ENCODE measurements at regions not wholly inside any gene's neighbourhood (a gene's known extent, or its start where the extent isn't known, plus 50 kb on each side); places are given as distances from the start of the nearest gene placed in this dataset.

- Histone ChIP-seq H3K4me3 (replicated peaks; ENCODE audit: insufficient read depth, low read length) (no peak overlapping the region), H3K27me3 (ENCODE audit: insufficient read depth, poor library complexity, severe bottlenecking) (no peaks in the 10 kb centered on the region), H3K27ac (replicated peaks) (no peak overlapping the region)
- no peak for DNase-seq (ENCODE audit: low read depth in 1 of 2, low spot score in 1 of 2)
- no peak for TF ChIP-seq POLR2AphosphoS5 (IDR thresholded peaks at IDR 0.05; ENCODE audit: low read depth)
- no peak for TF ChIP-seq REST (IDR thresholded peaks at IDR 0.05; ENCODE audit: insufficient replicate concordance, low read depth)
- TF ChIP-seq SPI1 (IDR thresholded peaks at IDR 0.05; ENCODE audit: borderline replicate concordance, low read depth) = no peak
- no peak for TF ChIP-seq GABPA (IDR thresholded peaks at IDR 0.05; ENCODE audit: low read depth)
- no peak for TF ChIP-seq CTCF (IDR thresholded peaks at IDR 0.05; ENCODE audit: insufficient read depth, low read length)
Observed at GRCh38 chr5:30831123-30831522, 362.4 kb upstream of the CDH6 start.

GRCh38 chr5:30811298-30811697 lies 382.2 kb upstream of the CDH6 start:
- H3K27ac ChIP-seq (replicated peaks) = no peak overlapping the region
- no peaks in the 10 kb centered on the region for H3K27me3 ChIP-seq (ENCODE audit: insufficient read depth, poor library complexity, severe bottlenecking)
- no peak for DNase-seq (ENCODE audit: low read depth in 1 of 2, low spot score in 1 of 2)
- H3K4me3 ChIP-seq (replicated peaks; ENCODE audit: insufficient read depth, low read length) = no peak overlapping the region
- no peak for TF ChIP-seq SPI1 (IDR thresholded peaks at IDR 0.05; ENCODE audit: borderline replicate concordance, low read depth)

- Histone ChIP-seq H3K27ac (replicated peaks) (no peak overlapping the region), H3K4me3 (replicated peaks; ENCODE audit: insufficient read depth, low read length) (no peak overlapping the region), H3K27me3 (ENCODE audit: insufficient read depth, poor library complexity, severe bottlenecking) (no peaks in the 10 kb centered on the region)
- no peak for TF ChIP-seq SPI1 (IDR thresholded peaks at IDR 0.05; ENCODE audit: borderline replicate concordance, low read depth)
- no peak for DNase-seq (ENCODE audit: low read depth in 1 of 2, low spot score in 1 of 2)
Observed at GRCh38 chr5:30809933-30810332, 383.6 kb upstream of the CDH6 start.

DNA sequence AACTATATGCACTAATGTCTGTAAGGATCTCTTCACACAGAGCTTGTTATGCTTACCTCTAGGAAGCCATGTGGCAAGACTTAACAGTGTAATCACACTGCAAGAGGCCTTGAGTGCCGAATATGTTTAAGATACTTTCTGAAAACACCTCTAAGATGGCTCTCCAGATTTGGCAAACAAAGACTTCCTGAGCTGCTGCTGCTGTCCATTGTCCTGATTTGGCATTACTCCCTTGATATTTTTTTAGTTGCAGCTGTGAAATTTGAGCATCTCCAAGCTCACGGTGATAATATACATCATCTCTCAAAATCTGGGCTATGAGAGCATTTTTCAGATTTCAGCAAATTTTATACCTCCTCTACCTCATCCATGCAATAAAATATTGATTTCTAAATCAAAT lies 384.5 kb upstream of the CDH6 start:
- no peaks in the 10 kb centered on the region for H3K27me3 ChIP-seq (ENCODE audit: insufficient read depth, poor library complexity, severe bottlenecking)
- no peak overlapping the region for H3K4me3 ChIP-seq (replicated peaks; ENCODE audit: insufficient read depth, low read length)
- DNase-seq (ENCODE audit: low read depth in 1 of 2, low spot score in 1 of 2) = no peak
- no peak overlapping the region for H3K27ac ChIP-seq (replicated peaks)
- TF ChIP-seq POLR2AphosphoS5 (IDR thresholded peaks at IDR 0.05; ENCODE audit: low read depth) (no peak), REST (IDR thresholded peaks at IDR 0.05; ENCODE audit: insufficient replicate concordance, low read depth) (peak; percentile 91)

DNA sequence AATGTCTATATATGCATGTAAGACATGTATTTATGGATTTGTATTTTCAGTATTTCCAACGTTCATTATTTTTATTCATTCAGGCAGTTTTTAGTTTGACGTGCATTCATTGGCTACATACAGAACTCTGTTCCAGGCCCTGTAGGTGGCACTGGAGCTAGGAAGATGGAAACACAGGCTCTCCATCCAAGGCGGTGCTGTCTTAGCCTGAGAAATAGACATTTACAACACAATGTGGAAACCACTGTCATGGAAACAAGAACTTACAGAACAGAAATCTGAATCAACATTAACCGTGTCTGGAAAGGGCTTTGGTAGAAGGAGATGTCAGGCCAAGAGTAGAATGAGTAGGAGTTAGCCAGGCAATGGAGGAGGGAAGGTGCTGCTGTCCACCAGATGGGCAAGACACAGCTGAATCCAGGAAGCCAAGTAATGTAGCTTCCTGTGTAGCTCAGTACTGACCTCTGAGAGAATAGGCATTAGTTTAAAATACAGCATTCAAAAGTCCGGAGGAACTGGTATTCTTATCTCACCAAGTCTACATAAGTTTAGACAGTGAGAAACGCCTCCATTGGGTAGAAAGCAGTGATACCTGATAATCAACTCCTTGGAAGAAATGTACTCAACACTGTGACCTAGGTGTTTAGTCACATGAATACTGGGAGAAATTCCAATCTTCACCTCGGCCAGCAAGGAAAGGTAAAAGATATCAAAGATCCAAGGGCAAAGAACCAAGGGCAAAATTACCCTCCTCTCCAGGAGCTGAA lies 388.6 kb upstream of the CDH6 start:
- Histone ChIP-seq H3K27ac (replicated peaks) (no peak overlapping the region), H3K4me3 (replicated peaks; ENCODE audit: insufficient read depth, low read length) (no peak overlapping the region), H3K27me3 (ENCODE audit: insufficient read depth, poor library complexity, severe bottlenecking) (no peaks in the 10 kb centered on the region)
- no peak for DNase-seq (ENCODE audit: low read depth in 1 of 2, low spot score in 1 of 2)
- TF ChIP-seq CTCF (IDR thresholded peaks at IDR 0.05; ENCODE audit: insufficient read depth, low read length) = no peak
- TF ChIP-seq GABPA (IDR thresholded peaks at IDR 0.05; ENCODE audit: low read depth) = no peak
- no peak for TF ChIP-seq POLR2AphosphoS5 (IDR thresholded peaks at IDR 0.05; ENCODE audit: low read depth)
- TF ChIP-seq SPI1 (IDR thresholded peaks at IDR 0.05; ENCODE audit: borderline replicate concordance, low read depth) = no peak
- no peak for TF ChIP-seq REST (IDR thresholded peaks at IDR 0.05; ENCODE audit: insufficient replicate concordance, low read depth)

All from HL-60 (cell line).